Stomach (tissue), 8 donors: ENCODE measurements at regions not wholly inside any gene's neighbourhood (a gene's known extent, or its start where the extent isn't known, plus 50 kb on each side); places are given as distances from the start of the nearest gene placed in this dataset.

Source experiments
- DNase-seq, 2 donors: peaks; one replicate each; pipeline versions ENCODE4 v3.0.0 to v3.0.0-alpha.2; 2013 to 2019
- H3K27ac ChIP-seq, 5 donors: fragments of 200-600 bp in 4 of 5; sonication (generic) in 4 of 5; one replicate each; pipeline ENCODE4 v1.5.1; 2013 to 2019; ENCODE audit warnings: mild to moderate bottlenecking in 1 of 5, moderate library complexity in 1 of 5
- H3K27me3 ChIP-seq, 3 donors: fragments of 200-600 bp; sonication (generic); one replicate each; pipeline ENCODE4 v1.5.1; 2017 to 2019; ENCODE audit warnings: mixed run types in 1 of 3
- H3K36me3 ChIP-seq, 4 donors: fragments of 200-600 bp; sonication (generic); 1 replicate in 3 of 4; 2 replicates in 1 of 4; pipeline ENCODE4 v1.5.1; 2016 to 2019
- H3K4me1 ChIP-seq, 4 donors: fragments of 200-600 bp; sonication (generic); one replicate each; pipeline ENCODE4 v1.5.1; 2016 to 2019
- H3K4me3 ChIP-seq, 4 donors: fragments of 200-600 bp; sonication (generic) in 3 of 4; one replicate each; pipeline ENCODE4 v1.5.1; 2016 to 2019; ENCODE audit warnings: mild to moderate bottlenecking in 1 of 4
- H3K9me3 ChIP-seq, 4 donors: fragments of 200-600 bp; sonication (generic); one replicate each; pipeline ENCODE4 v1.5.1; 2016 to 2019
- CTCF ChIP-seq, 7 experiments: fragments of 450-650 bp in 4 of 7; fragments of 200-600 bp in 3 of 7; sonication (generic) in 3 of 7; IDR thresholded peaks; one replicate each; pipeline ENCODE4 v1.5.1; 2016 to 2019; ENCODE audit warnings: antibody characterized with exemption in 7 of 7, control low read depth in 2 of 7, mild to moderate bottlenecking in 1 of 7
- EP300 ChIP-seq: sonication (generic); formaldehyde crosslinking; IDR thresholded peaks from one replicate; pipeline ENCODE4 v1.6.1; 2017; ENCODE audit warnings: antibody characterized with exemption
- POLR2A ChIP-seq, 4 donors: fragments of 450-650 bp; IDR thresholded peaks; one replicate each; pipeline ENCODE4 v1.6.1; 2016; ENCODE audit warnings: antibody characterized with exemption in 4 of 4, control low read depth in 2 of 4, mild to moderate bottlenecking in 1 of 4, moderate library complexity in 1 of 4
- POLR2AphosphoS5 ChIP-seq, 3 donors: sonication (generic); formaldehyde crosslinking; IDR thresholded peaks; one replicate each; pipeline ENCODE4 v1.6.1; 2016; ENCODE audit warnings: antibody characterized with exemption in 3 of 3
- WGBS, 5 donors: extraction: QIAGEN DNeasy Blood & Tissue Kit in 3 of 5; methylation state at CpG; one replicate each; pipeline versions ENCODE4 v1.1.5 to v1.1.7; 2013 to 2018; 5-methylcytosine and 5-hydroxymethylcytosine counted together
- intact Hi-C: fragments of 100-400 bp; cut with DNase I; formaldehyde crosslinking; loops from one replicate; pipeline ENCODE4 v1.15.1; 2023; ENCODE audit warnings: low total_unique reads
- donor health status: healthy with polysubstance abuse.
- donor health status: Bipolar disorder and iron deficiency.
- donor health status: healthy.

- intact Hi-C loops = no loop called here
Measured at GRCh38 chr4:156085100-156085499, 131.4 kb upstream of the CTSO start.

GRCh38 chr4:156084373-156084772 is 130.7 kb upstream of the CTSO start:
- WGBS, 5 donors = 59 to 82% (median 76%) methylated on average over 1 of the region's 1 CpG
- H3K27me3 ChIP-seq = no peaks in the 10 kb centered on the region
- H3K36me3 ChIP-seq = no peaks in the 10 kb centered on the region
- no peak for DNase-seq
- intact Hi-C loops = no loop called here
- H3K9me3 ChIP-seq = no peaks in the 10 kb centered on the region
- no peak overlapping the region for H3K4me3 ChIP-seq
- TF ChIP-seq POLR2A (IDR thresholded peaks at IDR 0.05) (no peak), POLR2AphosphoS5 (IDR thresholded peaks at IDR 0.05) (no peak), CTCF (IDR thresholded peaks at IDR 0.05) (no peak), EP300 (no peak)
- no peaks in the 10 kb centered on the region for H3K4me1 ChIP-seq
- H3K27ac ChIP-seq = no peak overlapping the region

More at GRCh38 chr4:156085100-156085499, 131.4 kb upstream of the CTSO start:
- Histone ChIP-seq H3K4me3 (no peak overlapping the region), H3K4me1 (no peaks in the 10 kb centered on the region), H3K36me3 (no peaks in the 10 kb centered on the region), H3K27ac (no peak overlapping the region), H3K27me3 (no peaks in the 10 kb centered on the region), H3K9me3 (no peaks in the 10 kb centered on the region)
- DNase-seq = no peak
- TF ChIP-seq CTCF (IDR thresholded peaks at IDR 0.05) (no peak), EP300 (no peak), POLR2AphosphoS5 (IDR thresholded peaks at IDR 0.05) (no peak), POLR2A (IDR thresholded peaks at IDR 0.05) (no peak)

GRCh38 chr4:156073976-156074375 is 120.3 kb upstream of the CTSO start:
- peaks cover 0 to 13% (median 5%) of the 10 kb centered on the region in 4 donors for H3K9me3 ChIP-seq
- H3K4me3 ChIP-seq = no peak overlapping the region
- DNase-seq = no peak
- no peaks in the 10 kb centered on the region for H3K4me1 ChIP-seq
- intact Hi-C loops = no loop called here
- H3K27me3 ChIP-seq = no peaks in the 10 kb centered on the region
- H3K36me3 ChIP-seq = no peaks in the 10 kb centered on the region
- H3K27ac ChIP-seq = no peak overlapping the region
- TF ChIP-seq POLR2AphosphoS5 (IDR thresholded peaks at IDR 0.05) (no peak), CTCF (IDR thresholded peaks at IDR 0.05) (no peak), POLR2A (IDR thresholded peaks at IDR 0.05) (no peak), EP300 (no peak)
- WGBS, 5 donors = 55 to 79% (median 72%) methylated on average over 2 of the region's 2 CpGs

- Histone ChIP-seq H3K36me3 (no peaks in the 10 kb centered on the region), H3K4me1 (no peaks in the 10 kb centered on the region), H3K4me3 (no peak overlapping the region), H3K9me3 (no peaks in the 10 kb centered on the region), H3K27ac (no peak overlapping the region), H3K27me3 (no peaks in the 10 kb centered on the region)
- no peak for DNase-seq
- TF ChIP-seq CTCF (IDR thresholded peaks at IDR 0.05) = no peak
- TF ChIP-seq POLR2A (IDR thresholded peaks at IDR 0.05) = no peak
- TF ChIP-seq POLR2AphosphoS5 (IDR thresholded peaks at IDR 0.05) = no peak
- TF ChIP-seq EP300 = no peak
- intact Hi-C loops = no loop called here
- WGBS, 5 donors = 70 to 89% (median 88%) methylated on average over 3 of the region's 3 CpGs
Measured at GRCh38 chr4:156060661-156061060, 107.0 kb upstream of the CTSO start.
